Activated CD8-positive, alpha-beta T cell treated with anti-CD3 and anti-CD28 coated beads for 36 hours (primary cell): ENCODE measurements at regions not wholly inside any gene's neighbourhood (a gene's known extent, or its start where the extent isn't known, plus 50 kb on each side); places are given as distances from the start of the nearest gene placed in this dataset.

Source experiments
- ATAC-seq: fragments of 200-7000 bp; cut with Tn5 transposase; one replicate; pipeline ENCODE4 v1.10.0; 2021; ENCODE audit warnings: mild to moderate bottlenecking, moderate library complexity
- CTCF ChIA-PET: fragments of 350-600 bp; sonication (Branson Sonifier 250); formaldehyde crosslinking; loops from one replicate; lab custom pipeline; 2021; ENCODE audit warnings: antibody characterized with exemption; lab: Charles Lee
- POLR2A ChIA-PET: fragments of 350-600 bp; sonication (Branson Sonifier 250); formaldehyde crosslinking; loops from one replicate; lab custom pipeline; 2021; ENCODE audit warnings: antibody characterized with exemption; lab: Charles Lee
- DNase-seq: peaks from one replicate; pipeline ENCODE4 v3.0.0-alpha.2; 2020
- H3K27ac Mint-ChIP-seq: one replicate; pipeline ENCODE4 v1.8.0; 2021; ENCODE audit warnings: mild to moderate bottlenecking, mixed read lengths
- H3K27me3 Mint-ChIP-seq: one replicate; pipeline ENCODE4 v1.8.0; 2021; ENCODE audit warnings: mixed read lengths
- H3K36me3 Mint-ChIP-seq: one replicate; pipeline ENCODE4 v1.8.0; 2021; ENCODE audit warnings: low read depth, mixed read lengths
- H3K4me1 Mint-ChIP-seq: one replicate; pipeline ENCODE4 v1.8.0; 2021; ENCODE audit warnings: low read depth, mixed read lengths
- H3K4me3 Mint-ChIP-seq: one replicate; pipeline ENCODE4 v1.8.0; 2021; ENCODE audit warnings: mild to moderate bottlenecking, moderate library complexity, mixed read lengths
- H3K9me3 Mint-ChIP-seq: one replicate; pipeline ENCODE4 v1.8.0; 2021; ENCODE audit warnings: mixed read lengths
- CTCF ChIP-seq: fragments of 200-600 bp; IDR thresholded peaks from one replicate; pipeline ENCODE4 v1.8.0; 2022; ENCODE audit warnings: antibody characterized with exemption, mild to moderate bottlenecking
- intact Hi-C: fragments of 100-400 bp; cut with micrococcal nuclease; formaldehyde crosslinking; loops from one replicate; pipeline ENCODE4 v1.10.0; 2022

DNA sequence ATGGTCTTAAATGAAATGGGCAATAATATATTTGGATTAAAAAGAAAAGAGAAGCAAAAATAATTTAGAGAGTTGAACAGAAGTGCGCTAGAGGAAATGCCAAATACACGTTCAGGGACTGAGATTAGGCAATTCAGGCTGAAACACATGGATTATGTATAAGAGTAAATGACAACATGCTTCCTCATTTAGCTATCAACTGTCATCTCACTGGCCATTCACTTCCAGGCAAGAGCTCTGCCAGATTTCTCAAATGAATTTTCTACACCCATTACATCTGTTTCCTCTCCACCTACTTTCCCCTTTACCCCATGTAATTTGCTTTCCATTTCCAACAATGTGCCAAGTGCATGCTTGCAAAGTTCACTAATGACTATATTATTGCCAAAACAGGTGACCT lies 582.4 kb downstream of the LTN1 start:
- CTCF ChIA-PET = no interaction called here
- H3K36me3 Mint-ChIP-seq = no peaks in the 10 kb centered on the region
- intact Hi-C loops = no loop called here

DNA sequence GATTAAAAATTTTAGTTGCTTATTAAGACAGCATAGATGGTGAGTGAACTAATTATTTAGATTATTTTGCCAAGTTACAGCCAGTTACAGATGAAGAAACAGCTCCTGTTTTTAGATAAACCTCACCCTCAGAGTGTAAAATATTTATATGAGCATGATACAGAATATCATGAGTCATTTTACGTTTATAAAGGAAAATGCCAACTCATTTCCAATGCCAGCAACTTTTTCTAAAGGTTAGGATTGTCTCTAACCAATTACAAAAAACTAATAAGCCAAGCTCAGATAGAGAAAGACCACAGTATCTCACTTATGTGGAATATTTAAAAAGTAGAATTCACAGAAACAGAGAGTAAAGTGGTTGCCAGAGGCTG lies 590.1 kb downstream of the LTN1 start:
- Mint-ChIP-seq H3K4me1 (no peaks in the 10 kb centered on the region), H3K27ac (no peak overlapping the region)
- CTCF ChIA-PET = interaction anchor here (0.6 kb wide), 1 partner anchor 516 kb away, joined by 3 read pairs; no protein-coding TSS in a partner anchor

More for the DNA sequence above, 582.4 kb downstream of the LTN1 start:
- Mint-ChIP-seq H3K27me3 (no peaks in the 10 kb centered on the region), H3K9me3 (no peaks in the 10 kb centered on the region), H3K27ac (no peak overlapping the region), H3K4me1 (no peaks in the 10 kb centered on the region), H3K4me3 (no peak overlapping the region)
- DNase-seq = no peak
- POLR2A ChIA-PET = no interaction called here
- no peak for TF ChIP-seq CTCF
- ATAC-seq = no peak

DNA sequence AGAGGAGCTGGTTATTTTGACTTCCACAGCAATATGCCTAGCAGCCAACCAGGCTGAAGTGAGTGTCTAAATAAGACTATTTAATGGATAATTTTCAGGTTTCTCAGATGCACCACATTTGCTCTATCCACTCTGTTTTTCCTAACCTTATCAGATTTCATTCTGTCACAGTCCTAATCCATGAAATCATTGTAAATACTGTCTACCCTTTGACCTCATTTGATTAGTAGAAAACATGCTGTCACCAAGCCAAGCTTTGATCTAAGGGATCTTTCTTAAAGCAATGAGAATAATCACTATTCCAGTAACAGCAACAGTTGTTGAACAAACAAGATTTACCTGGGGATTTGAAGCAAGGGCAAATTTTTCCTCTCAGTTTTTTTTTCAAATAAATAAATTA lies 595.6 kb downstream of the LTN1 start:
- CTCF ChIA-PET = no interaction called here
- intact Hi-C loops = no loop called here
- no peak for TF ChIP-seq CTCF
- Mint-ChIP-seq H3K36me3 (no peaks in the 10 kb centered on the region), H3K4me3 (no peak overlapping the region), H3K9me3 (peaks cover 1% of the 10 kb centered on the region), H3K27ac (no peak overlapping the region), H3K4me1 (no peaks in the 10 kb centered on the region), H3K27me3 (peaks cover 2% of the 10 kb centered on the region)
- DNase-seq (no peak), ATAC-seq (no peak)
- POLR2A ChIA-PET = no interaction called here

More for the DNA sequence above, 590.1 kb downstream of the LTN1 start:
- no peak overlapping the region for H3K4me3 Mint-ChIP-seq
- H3K9me3 Mint-ChIP-seq = peaks cover 1% of the 10 kb centered on the region
- peaks cover 1% of the 10 kb centered on the region for H3K27me3 Mint-ChIP-seq
- no peak for DNase-seq
- TF ChIP-seq CTCF = no peak
- intact Hi-C loops = no loop called here
- POLR2A ChIA-PET = no interaction called here
- ATAC-seq = no peak
- no peaks in the 10 kb centered on the region for H3K36me3 Mint-ChIP-seq

- TF ChIP-seq CTCF = no peak
- Mint-ChIP-seq H3K36me3 (no peaks in the 10 kb centered on the region), H3K27ac (no peak overlapping the region), H3K4me1 (no peaks in the 10 kb centered on the region), H3K27me3 (peaks cover 2% of the 10 kb centered on the region), H3K9me3 (peaks cover 1% of the 10 kb centered on the region), H3K4me3 (no peak overlapping the region)
- POLR2A ChIA-PET = no interaction called here
- no peak for DNase-seq
- ATAC-seq = no peak
- CTCF ChIA-PET = no interaction called here
- intact Hi-C loops = no loop called here
Observed at GRCh38 chr21:28396421-28396820, 596.3 kb downstream of the LTN1 start.

GRCh38 chr21:28393279-28393678 lies 599.4 kb downstream of the LTN1 start:
- H3K9me3 Mint-ChIP-seq = no peaks in the 10 kb centered on the region
- intact Hi-C loops = no loop called here
- no peak for ATAC-seq
- no peak for DNase-seq
- H3K4me3 Mint-ChIP-seq = no peak overlapping the region
- no peaks in the 10 kb centered on the region for H3K4me1 Mint-ChIP-seq
- H3K27me3 Mint-ChIP-seq = peaks cover 2% of the 10 kb centered on the region
- ChIA-PET POLR2A (no interaction called here), CTCF (interaction anchor here (1.0 kb wide), 1 partner anchor 353 kb away, joined by 4 read pairs; no protein-coding TSS in a partner anchor)
- H3K27ac Mint-ChIP-seq = no peak overlapping the region
- no peaks in the 10 kb centered on the region for H3K36me3 Mint-ChIP-seq
- no peak for TF ChIP-seq CTCF
